ENCODE measurements at regions not wholly inside any gene's neighbourhood (a gene's known extent, or its start where the extent isn't known, plus 50 kb on each side); places are given as distances from the start of the nearest gene placed in this dataset.

GRCh38 chr5:24909210-24909609 lies 264.4 kb upstream of the CDH10 start:
- no peak for TF ChIP-seq PKNOX1 (IDR thresholded peaks at IDR 0.05)
- TF ChIP-seq ZNF384 (IDR thresholded peaks at IDR 0.05) = no peak
- TF ChIP-seq FOXA1 (IDR thresholded peaks at IDR 0.05) = no peak
- TF ChIP-seq LEF1 (IDR thresholded peaks at IDR 0.05; ENCODE audit: borderline replicate concordance) = no peak
- TF ChIP-seq L3MBTL2 (conservative IDR thresholded peaks at IDR 0.05) = no peak
- CTCF ChIA-PET = no interaction called here
- DNase-seq (ENCODE audit: extremely low spot score) = no peak
- POLR2A ChIA-PET = no interaction called here

DNA sequence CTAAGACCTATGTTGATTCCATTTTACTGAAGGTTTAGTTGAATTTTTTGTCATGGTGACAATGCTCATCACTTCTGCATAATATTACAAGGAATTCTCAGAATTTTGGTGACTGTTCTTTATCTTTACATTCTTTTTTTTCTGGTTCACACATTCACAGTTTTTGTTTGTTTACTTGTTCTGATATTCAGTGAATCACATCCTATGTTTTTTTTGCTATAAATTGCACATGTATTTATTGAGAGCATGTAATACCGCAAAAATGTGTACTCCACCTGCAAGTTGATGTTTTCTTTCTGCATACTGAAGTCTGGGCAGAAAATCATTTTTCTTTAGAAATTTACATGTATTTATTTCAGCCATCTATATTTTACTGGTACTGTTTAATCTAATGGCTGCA lies 261.9 kb upstream of the CDH10 start:
- ChIA-PET POLR2A (no interaction called here), CTCF (no interaction called here)
- DNase-seq (ENCODE audit: extremely low spot score) = no peak
- TF ChIP-seq BHLHE40 (IDR thresholded peaks at IDR 0.05; ENCODE audit: borderline replicate concordance) (no peak), LEF1 (IDR thresholded peaks at IDR 0.05; ENCODE audit: borderline replicate concordance) (no peak), HDGF (IDR thresholded peaks at IDR 0.05; ENCODE audit: borderline replicate concordance) (no peak), L3MBTL2 (conservative IDR thresholded peaks at IDR 0.05) (no peak), ELF4 (IDR thresholded peaks at IDR 0.05) (no peak), ZNF384 (IDR thresholded peaks at IDR 0.05) (no peak), ARNT (IDR thresholded peaks at IDR 0.05) (no peak), SP1 (IDR thresholded peaks at IDR 0.05) (no peak), CTBP1 (IDR thresholded peaks at IDR 0.05; ENCODE audit: borderline replicate concordance) (no peak), FOXK2 (IDR thresholded peaks at IDR 0.05) (no peak), TARDBP (IDR thresholded peaks at IDR 0.05) (no peak)

- TF ChIP-seq PKNOX1 (IDR thresholded peaks at IDR 0.05) (no peak), FOXA1 (IDR thresholded peaks at IDR 0.05) (no peak), FOXK2 (IDR thresholded peaks at IDR 0.05) (no peak), ELF4 (IDR thresholded peaks at IDR 0.05) (no peak), NFRKB (IDR thresholded peaks at IDR 0.05) (no peak), ARNT (IDR thresholded peaks at IDR 0.05) (no peak), LEF1 (IDR thresholded peaks at IDR 0.05; ENCODE audit: borderline replicate concordance) (no peak), BHLHE40 (IDR thresholded peaks at IDR 0.05; ENCODE audit: borderline replicate concordance) (no peak), FOXM1 (IDR thresholded peaks at IDR 0.05; ENCODE audit: borderline replicate concordance) (no peak), L3MBTL2 (conservative IDR thresholded peaks at IDR 0.05) (no peak), SUZ12 (IDR thresholded peaks at IDR 0.05) (no peak), SP1 (IDR thresholded peaks at IDR 0.05) (no peak), HDGF (IDR thresholded peaks at IDR 0.05; ENCODE audit: borderline replicate concordance) (no peak), TARDBP (IDR thresholded peaks at IDR 0.05) (no peak)
- no peak for DNase-seq (ENCODE audit: extremely low spot score)
- ChIA-PET POLR2A (no interaction called here), CTCF (no interaction called here)
Observed at GRCh38 chr5:24904981-24905517, 260.3 kb upstream of the CDH10 start.

DNA sequence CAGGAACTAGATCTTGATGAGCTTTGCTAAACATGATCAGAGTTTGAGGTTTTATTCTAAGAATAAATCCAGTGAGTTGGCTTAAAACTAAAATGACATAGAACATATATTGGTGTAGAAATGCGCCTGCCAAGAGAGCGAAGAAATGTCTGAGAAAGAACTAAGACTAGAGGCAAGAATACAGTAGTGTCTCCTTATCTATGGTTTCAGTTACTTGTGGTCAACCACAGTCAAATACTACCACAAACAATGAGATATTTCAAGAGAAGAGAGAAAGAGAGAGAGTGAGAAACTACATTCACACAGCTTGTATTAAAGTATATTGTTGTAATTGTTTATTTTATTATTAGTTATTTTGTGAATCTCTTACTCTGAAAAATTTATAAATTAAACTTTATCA lies 254.4 kb upstream of the CDH10 start:
- ChIA-PET POLR2A (no interaction called here), CTCF (no interaction called here)
- no peak for TF ChIP-seq ARNT (IDR thresholded peaks at IDR 0.05)
- DNase-seq (ENCODE audit: extremely low spot score) = no peak

DNA sequence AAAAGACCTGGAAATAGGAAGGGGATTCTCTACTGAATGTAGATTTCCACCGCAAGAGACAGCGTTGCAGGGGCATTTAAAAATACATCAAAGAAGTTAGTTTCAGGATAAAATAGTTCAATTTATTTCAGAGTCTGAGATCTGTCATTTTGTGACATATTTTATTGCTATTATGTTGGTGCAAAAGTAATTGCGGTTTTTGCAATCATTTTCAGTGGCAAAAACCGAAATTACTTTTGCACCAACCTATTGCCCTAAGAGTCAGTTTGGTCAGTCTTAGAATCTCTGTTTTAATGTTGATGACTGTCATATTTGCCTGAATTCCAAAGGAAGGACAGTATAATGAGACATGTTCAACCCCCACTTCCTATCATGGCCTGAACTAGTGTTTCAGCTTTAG lies 219.5 kb upstream of the CDH10 start:
- DNase-seq (ENCODE audit: extremely low spot score) = no peak
- POLR2A ChIA-PET = no interaction called here
- CTCF ChIA-PET = no interaction called here
- TF ChIP-seq LEF1 (IDR thresholded peaks at IDR 0.05; ENCODE audit: borderline replicate concordance) (no peak), ELF4 (IDR thresholded peaks at IDR 0.05) (peak; percentile 77), L3MBTL2 (conservative IDR thresholded peaks at IDR 0.05) (no peak), FOXA1 (IDR thresholded peaks at IDR 0.05) (no peak)

DNA sequence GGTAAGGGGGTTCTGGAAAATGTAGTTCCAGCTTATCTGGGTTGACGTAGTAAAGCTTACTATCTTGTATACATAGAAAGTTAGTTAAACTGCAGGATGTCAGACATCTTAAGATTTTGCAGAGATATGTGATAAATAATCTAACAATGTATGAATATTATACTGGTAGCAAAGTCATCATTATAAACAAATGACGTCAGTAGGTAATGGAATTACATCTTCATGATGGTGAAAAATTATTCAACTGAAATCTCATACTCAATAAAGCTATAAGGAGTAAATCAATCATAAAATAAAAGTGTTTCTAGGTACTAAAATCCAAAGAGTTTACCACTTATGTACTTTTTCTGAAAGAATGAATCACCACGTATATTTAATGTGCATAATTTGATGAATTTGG lies 217.3 kb upstream of the CDH10 start:
- POLR2A ChIA-PET = no interaction called here
- CTCF ChIA-PET = no interaction called here
- TF ChIP-seq FOXM1 (IDR thresholded peaks at IDR 0.05; ENCODE audit: borderline replicate concordance) (no peak), HDGF (IDR thresholded peaks at IDR 0.05; ENCODE audit: borderline replicate concordance) (no peak), FOXK2 (IDR thresholded peaks at IDR 0.05) (no peak), SP1 (IDR thresholded peaks at IDR 0.05) (no peak)
- DNase-seq (ENCODE audit: extremely low spot score) = no peak

DNA sequence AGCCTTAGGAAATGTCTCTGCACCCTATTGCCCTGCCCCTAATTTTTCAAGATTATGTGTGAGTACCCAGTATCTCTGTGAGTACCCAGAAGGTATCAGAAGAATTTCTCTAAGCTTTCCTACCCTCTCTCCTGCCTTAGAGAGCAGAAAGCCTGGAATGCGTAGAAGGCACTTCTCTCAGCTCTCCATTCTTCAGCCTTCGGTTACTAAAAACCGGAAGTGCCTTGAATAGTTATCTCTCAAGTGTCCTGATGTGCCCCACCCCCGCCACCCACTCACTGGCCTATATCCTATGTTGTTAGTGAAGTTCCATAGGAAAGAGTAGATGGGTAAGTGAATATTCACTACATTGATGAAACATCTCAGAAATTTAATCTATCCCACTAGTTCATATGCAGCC lies 210.7 kb upstream of the CDH10 start:
- CTCF ChIA-PET = no interaction called here
- TF ChIP-seq HDGF (IDR thresholded peaks at IDR 0.05; ENCODE audit: borderline replicate concordance) = no peak
- TF ChIP-seq SUZ12 (IDR thresholded peaks at IDR 0.05) = no peak
- TF ChIP-seq FOXK2 (IDR thresholded peaks at IDR 0.05) = no peak

DNA sequence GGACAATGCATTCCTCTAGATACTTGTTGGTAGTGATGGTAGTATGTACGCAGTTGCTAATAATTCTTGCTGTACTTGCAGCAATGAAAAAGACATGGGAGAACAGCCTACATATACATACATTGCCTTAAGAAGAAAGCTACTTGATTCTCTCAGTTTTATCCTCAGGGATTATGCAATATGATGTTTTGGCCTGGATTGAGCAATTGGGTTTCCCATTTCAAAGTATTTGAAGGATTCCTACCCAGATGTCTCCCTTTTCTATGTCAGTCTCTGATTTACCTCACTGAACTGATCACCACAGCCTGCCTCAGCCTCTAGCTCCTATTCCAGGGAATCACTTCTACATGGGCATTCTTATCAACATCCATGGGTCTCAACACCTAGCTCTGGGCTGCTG lies 210.1 kb upstream of the CDH10 start:
- ChIA-PET POLR2A (no interaction called here), CTCF (interaction anchor here (0.5 kb wide), 1 partner anchor 747 kb away, joined by 3 read pairs; no protein-coding TSS in a partner anchor)
- DNase-seq (ENCODE audit: extremely low spot score) = no peak
- TF ChIP-seq FOXM1 (IDR thresholded peaks at IDR 0.05; ENCODE audit: borderline replicate concordance) = no peak
- TF ChIP-seq NFRKB (IDR thresholded peaks at IDR 0.05) = no peak
- TF ChIP-seq BHLHE40 (IDR thresholded peaks at IDR 0.05; ENCODE audit: borderline replicate concordance) = no peak
- TF ChIP-seq SP1 (IDR thresholded peaks at IDR 0.05) = no peak
- no peak for TF ChIP-seq SUZ12 (IDR thresholded peaks at IDR 0.05)
- TF ChIP-seq TARDBP (IDR thresholded peaks at IDR 0.05) = no peak
- no peak for TF ChIP-seq ELF4 (IDR thresholded peaks at IDR 0.05)
- TF ChIP-seq FOXK2 (IDR thresholded peaks at IDR 0.05) = no peak
- TF ChIP-seq LEF1 (IDR thresholded peaks at IDR 0.05; ENCODE audit: borderline replicate concordance) = no peak
- TF ChIP-seq ARNT (IDR thresholded peaks at IDR 0.05) = no peak
- TF ChIP-seq CTBP1 (IDR thresholded peaks at IDR 0.05; ENCODE audit: borderline replicate concordance) = no peak
- TF ChIP-seq ZNF384 (IDR thresholded peaks at IDR 0.05) = no peak
- TF ChIP-seq L3MBTL2 (conservative IDR thresholded peaks at IDR 0.05) = no peak
- no peak for TF ChIP-seq HDGF (IDR thresholded peaks at IDR 0.05; ENCODE audit: borderline replicate concordance)
- no peak for TF ChIP-seq FOXA1 (IDR thresholded peaks at IDR 0.05)
- TF ChIP-seq PKNOX1 (IDR thresholded peaks at IDR 0.05) = no peak

More for the DNA sequence above, 210.7 kb upstream of the CDH10 start:
- POLR2A ChIA-PET = no interaction called here
- DNase-seq (ENCODE audit: extremely low spot score) = no peak
